ENCODE measurements at regions not wholly inside any gene's neighbourhood (a gene's known extent, or its start where the extent isn't known, plus 50 kb on each side); places are given as distances from the start of the nearest gene placed in this dataset.

- no peaks in the 10 kb centered on the region for H3K4me1 Mint-ChIP-seq
- no peaks in the 10 kb centered on the region for H3K27me3 Mint-ChIP-seq
- no peaks in the 10 kb centered on the region for H3K36me3 Mint-ChIP-seq (ENCODE audit: low read depth)
- ChIA-PET POLR2A (no interaction called here), CTCF (no interaction called here)
- H3K9me3 Mint-ChIP-seq, result peaks cover 2% of the 10 kb centered on the region
- no peak for DNase-seq
- no peak overlapping the region for H3K4me3 Mint-ChIP-seq
- H3K27ac Mint-ChIP-seq, result no peak overlapping the region
These were observed 544.0 kb upstream of the ZWINT start for GRCh38 chr10:56905051-56905450.

- DNase-seq, result no peak
- Mint-ChIP-seq H3K36me3 (ENCODE audit: low read depth) (no peaks in the 10 kb centered on the region), H3K4me1 (no peaks in the 10 kb centered on the region), H3K4me3 (no peak overlapping the region), H3K9me3 (peaks cover 2% of the 10 kb centered on the region), H3K27ac (no peak overlapping the region), H3K27me3 (no peaks in the 10 kb centered on the region)
- POLR2A ChIA-PET, result no interaction called here
- CTCF ChIA-PET, result no interaction called here
These were observed 541.5 kb upstream of the ZWINT start for GRCh38 chr10:56902554-56902953.

- peaks cover 7% of the 10 kb centered on the region for H3K9me3 Mint-ChIP-seq
- CTCF ChIA-PET, result no interaction called here
- H3K4me3 Mint-ChIP-seq, result no peak overlapping the region
- POLR2A ChIA-PET, result no interaction called here
- no peaks in the 10 kb centered on the region for H3K27me3 Mint-ChIP-seq
- no peaks in the 10 kb centered on the region for H3K4me1 Mint-ChIP-seq
- H3K27ac Mint-ChIP-seq, result no peak overlapping the region
- H3K36me3 Mint-ChIP-seq (ENCODE audit: low read depth), result no peaks in the 10 kb centered on the region
- no peak for DNase-seq
These were observed 534.2 kb upstream of the ZWINT start for GRCh38 chr10:56895306-56895705.

GRCh38 chr10:56881218-56881617 is 520.2 kb upstream of the ZWINT start:
- Mint-ChIP-seq H3K4me1 (no peaks in the 10 kb centered on the region), H3K27ac (no peak overlapping the region), H3K4me3 (no peak overlapping the region), H3K36me3 (ENCODE audit: low read depth) (no peaks in the 10 kb centered on the region), H3K9me3 (peaks cover 6% of the 10 kb centered on the region), H3K27me3 (no peaks in the 10 kb centered on the region)
- ChIA-PET CTCF (no interaction called here), POLR2A (no interaction called here)
- no peak for DNase-seq

GRCh38 chr10:56880606-56881005 is 519.5 kb upstream of the ZWINT start:
- Mint-ChIP-seq H3K27ac (no peak overlapping the region), H3K27me3 (no peaks in the 10 kb centered on the region), H3K4me3 (no peak overlapping the region), H3K36me3 (ENCODE audit: low read depth) (no peaks in the 10 kb centered on the region), H3K4me1 (no peaks in the 10 kb centered on the region), H3K9me3 (peaks cover 8% of the 10 kb centered on the region)
- ChIA-PET POLR2A (no interaction called here), CTCF (no interaction called here)
- no peak for DNase-seq

- peaks cover 2% of the 10 kb centered on the region for H3K9me3 Mint-ChIP-seq
These were observed 513.9 kb upstream of the ZWINT start for GRCh38 chr10:56874950-56875349.

GRCh38 chr10:56871160-56871668 is 510.2 kb upstream of the ZWINT start:
- no peak for DNase-seq
- CTCF ChIA-PET, result no interaction called here
- H3K4me1 Mint-ChIP-seq, result no peaks in the 10 kb centered on the region
- H3K4me3 Mint-ChIP-seq, result no peak overlapping the region
- H3K27me3 Mint-ChIP-seq, result no peaks in the 10 kb centered on the region
- POLR2A ChIA-PET, result no interaction called here
- peaks cover 2% of the 10 kb centered on the region for H3K9me3 Mint-ChIP-seq
- no peaks in the 10 kb centered on the region for H3K36me3 Mint-ChIP-seq (ENCODE audit: low read depth)
- no peak overlapping the region for H3K27ac Mint-ChIP-seq

More at GRCh38 chr10:56874950-56875349, 513.9 kb upstream of the ZWINT start:
- no peaks in the 10 kb centered on the region for H3K27me3 Mint-ChIP-seq
- H3K4me3 Mint-ChIP-seq, result no peak overlapping the region
- POLR2A ChIA-PET, result no interaction called here
- no peak overlapping the region for H3K27ac Mint-ChIP-seq
- H3K4me1 Mint-ChIP-seq, result no peaks in the 10 kb centered on the region
- CTCF ChIA-PET, result no interaction called here
- no peak for DNase-seq
- H3K36me3 Mint-ChIP-seq (ENCODE audit: low read depth), result no peaks in the 10 kb centered on the region

- no peaks in the 10 kb centered on the region for H3K36me3 Mint-ChIP-seq (ENCODE audit: low read depth)
- H3K9me3 Mint-ChIP-seq, result peaks cover 3% of the 10 kb centered on the region
- ChIA-PET POLR2A (no interaction called here), CTCF (no interaction called here)
- H3K4me3 Mint-ChIP-seq, result no peak overlapping the region
- no peak for DNase-seq
- no peak overlapping the region for H3K27ac Mint-ChIP-seq
- no peaks in the 10 kb centered on the region for H3K4me1 Mint-ChIP-seq
- H3K27me3 Mint-ChIP-seq, result no peaks in the 10 kb centered on the region
These were observed 506.2 kb upstream of the ZWINT start for GRCh38 chr10:56867236-56867635.

- H3K4me1 Mint-ChIP-seq, result no peaks in the 10 kb centered on the region
- H3K36me3 Mint-ChIP-seq (ENCODE audit: low read depth), result no peaks in the 10 kb centered on the region
- H3K27me3 Mint-ChIP-seq, result no peaks in the 10 kb centered on the region
- no peak overlapping the region for H3K4me3 Mint-ChIP-seq
- no peak for DNase-seq
- no peak overlapping the region for H3K27ac Mint-ChIP-seq
- H3K9me3 Mint-ChIP-seq, result peaks cover 3% of the 10 kb centered on the region
- CTCF ChIA-PET, result no interaction called here
- POLR2A ChIA-PET, result no interaction called here
These were observed 495.5 kb upstream of the ZWINT start for GRCh38 chr10:56856569-56856968.

- Mint-ChIP-seq H3K4me1 (no peaks in the 10 kb centered on the region), H3K9me3 (peaks cover 10% of the 10 kb centered on the region), H3K27me3 (no peaks in the 10 kb centered on the region), H3K36me3 (ENCODE audit: low read depth) (no peaks in the 10 kb centered on the region), H3K27ac (no peak overlapping the region), H3K4me3 (no peak overlapping the region)
- POLR2A ChIA-PET, result no interaction called here
- no peak for DNase-seq
- CTCF ChIA-PET, result no interaction called here
These were observed 484.0 kb upstream of the ZWINT start for GRCh38 chr10:56844978-56845529.

- H3K9me3 Mint-ChIP-seq, result no peaks in the 10 kb centered on the region
- POLR2A ChIA-PET, result no interaction called here
- H3K27ac Mint-ChIP-seq, result no peak overlapping the region
- H3K4me3 Mint-ChIP-seq, result no peak overlapping the region
- no peaks in the 10 kb centered on the region for H3K4me1 Mint-ChIP-seq
- no peaks in the 10 kb centered on the region for H3K27me3 Mint-ChIP-seq
- CTCF ChIA-PET, result no interaction called here
- H3K36me3 Mint-ChIP-seq (ENCODE audit: low read depth), result no peaks in the 10 kb centered on the region
- no peak for DNase-seq
These were observed 475.6 kb upstream of the ZWINT start for GRCh38 chr10:56836659-56837058.

- no peaks in the 10 kb centered on the region for H3K4me1 Mint-ChIP-seq
- ChIA-PET CTCF (no interaction called here), POLR2A (no interaction called here)
- DNase-seq, result no peak
- no peak overlapping the region for H3K27ac Mint-ChIP-seq
- no peaks in the 10 kb centered on the region for H3K36me3 Mint-ChIP-seq (ENCODE audit: low read depth)
- H3K27me3 Mint-ChIP-seq, result no peaks in the 10 kb centered on the region
- H3K4me3 Mint-ChIP-seq, result no peak overlapping the region
- H3K9me3 Mint-ChIP-seq, result no peaks in the 10 kb centered on the region
These were observed 470.6 kb upstream of the ZWINT start for GRCh38 chr10:56831681-56832080.

GRCh38 chr10:56823849-56824248 is 462.8 kb upstream of the ZWINT start:
- Mint-ChIP-seq H3K27me3 (no peaks in the 10 kb centered on the region), H3K4me3 (no peak overlapping the region), H3K36me3 (ENCODE audit: low read depth) (no peaks in the 10 kb centered on the region), H3K9me3 (peaks cover 7% of the 10 kb centered on the region), H3K27ac (no peak overlapping the region), H3K4me1 (no peaks in the 10 kb centered on the region)
- DNase-seq, result no peak
- ChIA-PET POLR2A (no interaction called here), CTCF (no interaction called here)

- Mint-ChIP-seq H3K27ac (no peak overlapping the region), H3K4me3 (no peak overlapping the region), H3K36me3 (ENCODE audit: low read depth) (no peaks in the 10 kb centered on the region), H3K9me3 (peaks cover 12% of the 10 kb centered on the region), H3K4me1 (no peaks in the 10 kb centered on the region), H3K27me3 (no peaks in the 10 kb centered on the region)
- ChIA-PET POLR2A (no interaction called here), CTCF (no interaction called here)
- no peak for DNase-seq
These were observed 444.0 kb upstream of the ZWINT start for GRCh38 chr10:56805022-56805421.

- ChIA-PET POLR2A (no interaction called here), CTCF (no interaction called here)
- peaks cover 4% of the 10 kb centered on the region for H3K9me3 Mint-ChIP-seq
- no peak overlapping the region for H3K27ac Mint-ChIP-seq
- no peak overlapping the region for H3K4me3 Mint-ChIP-seq
- no peaks in the 10 kb centered on the region for H3K27me3 Mint-ChIP-seq
- H3K4me1 Mint-ChIP-seq, result no peaks in the 10 kb centered on the region
- no peaks in the 10 kb centered on the region for H3K36me3 Mint-ChIP-seq (ENCODE audit: low read depth)
- DNase-seq, result no peak
These were observed 424.2 kb upstream of the ZWINT start for GRCh38 chr10:56785292-56785691.
